Stimulated activated CD4-positive, alpha-beta T cell treated with anti-CD3 and anti-CD28 coated beads, Interleukin-12 subunit alpha, Interleukin-12 subunit beta, amount 100 ng/mL, for 48 hours (primary cell): ENCODE measurements at regions not wholly inside any gene's neighbourhood (a gene's known extent, or its start where the extent isn't known, plus 50 kb on each side); places are given as distances from the start of the nearest gene placed in this dataset.

Experiments used
- DNase-seq, 3 donors: peaks; one replicate each; pipeline ENCODE4 v3.0.0-alpha.2; 2020; ENCODE audit warnings: low read depth in 2 of 3, low spot score in 1 of 3

DNA sequence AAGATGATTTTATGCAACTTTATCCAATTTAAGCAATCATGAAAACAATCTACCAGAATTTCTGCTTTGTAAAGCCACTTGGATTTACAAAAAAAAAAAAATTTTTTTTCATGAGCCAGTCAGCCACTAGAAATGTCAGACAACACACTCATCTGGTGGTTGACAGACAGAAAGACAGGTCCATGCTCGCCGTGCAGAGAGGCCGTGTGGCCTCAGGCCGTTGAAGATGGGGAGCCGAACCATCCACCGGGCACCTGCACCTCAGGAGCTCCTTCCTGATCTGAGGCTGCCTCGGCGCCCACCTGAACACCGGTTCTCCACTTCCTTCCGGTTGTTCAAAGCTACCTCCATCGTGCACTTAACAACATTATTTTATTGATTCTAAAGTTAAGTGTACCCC lies 138.0 kb upstream of the IRX4 start:
- no peak for DNase-seq

DNA sequence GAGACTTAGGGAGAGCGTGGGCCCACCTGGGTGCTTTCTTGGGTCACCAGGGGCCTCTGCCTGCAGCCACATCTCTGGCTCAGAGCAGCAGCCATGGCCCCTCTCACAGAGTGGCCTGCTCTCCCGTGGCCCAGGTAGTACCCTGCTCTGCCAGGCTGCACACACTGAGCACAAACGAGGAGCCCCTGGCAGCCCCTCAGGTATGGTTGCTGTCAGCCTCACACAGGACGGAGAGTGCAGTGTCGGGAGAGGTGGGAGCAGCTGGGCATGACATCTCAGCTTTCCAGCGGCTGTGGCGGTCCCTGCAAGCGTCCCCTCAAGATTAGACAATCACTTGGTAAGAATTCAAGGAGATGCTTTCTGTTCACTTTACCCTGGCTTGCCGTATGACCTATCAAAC lies 137.0 kb upstream of the IRX4 start:
- DNase-seq = no peak

DNA sequence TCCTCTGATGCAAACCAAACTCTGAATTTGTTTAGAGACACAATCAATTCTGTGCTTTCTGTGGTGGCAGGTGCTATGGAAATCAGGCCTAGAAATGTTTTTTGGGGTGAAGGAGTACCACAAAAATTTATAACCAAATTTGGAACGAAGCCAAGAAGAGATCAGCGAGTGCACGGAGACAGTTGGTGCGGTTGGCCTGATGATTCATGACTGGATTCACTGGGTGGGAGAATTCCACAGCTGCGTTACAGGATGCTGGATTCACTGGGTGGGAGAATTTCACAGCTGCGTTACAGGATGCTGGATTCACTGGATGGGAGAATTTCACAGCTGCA lies 135.6 kb upstream of the IRX4 start:
- DNase-seq = no peak

DNA sequence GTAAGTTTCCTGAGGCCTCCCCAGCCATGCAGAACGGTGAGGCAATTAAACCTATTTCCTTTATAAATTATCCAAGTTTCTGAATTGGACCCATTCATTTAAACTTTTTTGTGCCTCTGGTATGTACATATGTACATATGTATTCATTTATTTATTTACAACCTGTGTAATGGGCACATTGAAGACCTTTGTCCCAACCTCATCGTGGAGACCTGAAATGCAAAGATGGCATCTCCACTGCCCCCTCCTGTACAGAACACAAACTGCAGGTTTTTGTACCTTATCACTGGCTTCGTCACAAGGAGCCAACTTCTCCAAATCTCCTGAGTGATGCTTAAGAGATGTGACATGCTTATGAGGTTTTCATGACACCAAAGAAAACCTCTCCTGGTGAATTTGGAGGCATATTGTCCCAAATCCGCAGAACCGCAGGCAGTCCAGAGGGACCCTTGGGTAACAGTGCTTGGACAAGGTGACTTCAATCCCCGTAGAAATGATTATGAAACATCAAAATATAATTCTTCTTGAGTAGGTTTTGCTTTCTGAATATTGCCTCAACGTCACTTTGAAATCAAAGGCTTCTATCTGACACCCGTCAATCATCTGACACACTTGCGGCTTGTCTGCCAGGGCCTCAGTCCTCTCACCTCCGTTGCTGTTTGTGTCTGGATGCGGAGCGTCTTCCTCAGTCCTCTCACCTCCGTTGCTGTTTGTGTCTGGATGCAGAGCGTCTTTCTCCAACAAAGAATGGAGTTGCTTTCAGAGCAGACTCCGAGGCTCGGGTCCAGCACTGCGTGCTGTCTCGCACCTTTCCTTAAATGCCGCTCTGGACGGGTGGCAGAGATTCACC lies 135.0 kb upstream of the IRX4 start:
- peak in 1 of 3 donors; percentile 26 for DNase-seq

DNA sequence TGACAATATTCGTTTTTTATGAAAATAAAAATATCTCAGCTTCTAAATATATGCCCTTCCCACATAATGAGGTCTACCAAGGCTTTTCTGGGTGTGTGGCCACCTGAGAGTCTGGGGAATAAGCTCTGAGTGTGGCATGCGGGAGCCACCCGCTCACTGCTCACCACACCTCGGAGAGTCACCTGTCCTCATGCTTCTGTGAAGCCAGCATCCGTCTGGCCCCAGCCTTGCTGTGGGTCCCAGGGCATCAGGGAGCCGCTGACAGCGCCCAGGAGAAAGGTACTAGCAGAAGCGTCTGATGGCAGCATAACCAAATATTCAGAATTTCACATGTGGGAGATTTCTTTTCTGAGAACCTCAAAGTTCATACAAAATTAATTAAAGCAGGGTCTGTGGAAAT lies 133.2 kb upstream of the IRX4 start:
- DNase-seq = no peak

DNA sequence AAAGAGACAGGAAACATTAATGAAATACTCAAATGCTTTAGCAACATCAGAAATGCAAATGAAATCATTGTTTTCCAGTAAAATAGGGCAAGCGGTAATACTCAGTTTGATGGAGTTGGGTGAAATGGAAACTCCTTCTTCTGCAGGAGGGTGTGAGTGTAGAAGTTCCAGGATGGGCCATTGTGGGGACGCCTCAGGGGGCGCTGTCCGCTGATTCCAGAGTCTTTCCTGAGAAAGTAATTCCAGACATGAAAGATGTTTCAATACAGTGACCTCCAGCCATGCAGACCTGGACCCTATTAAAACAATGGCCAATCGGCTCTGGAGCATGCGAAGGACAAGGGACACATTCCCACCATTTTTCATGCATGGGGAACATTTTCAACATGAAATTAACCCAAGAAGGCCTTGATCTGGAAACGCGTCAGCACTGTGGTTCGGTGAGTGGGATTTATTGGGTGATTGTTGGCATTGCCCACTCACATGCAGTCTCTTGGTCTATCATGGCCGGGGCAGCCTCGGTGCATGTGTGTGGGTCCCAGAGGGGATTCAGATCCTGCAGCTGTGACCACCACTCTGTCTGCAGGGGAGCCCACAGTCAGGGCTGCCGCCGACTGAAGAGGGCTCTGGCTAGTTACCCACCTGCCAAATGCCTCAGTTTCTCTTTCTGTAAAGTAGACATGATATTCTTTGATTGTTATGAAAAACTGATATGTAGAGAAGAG lies 132.6 kb upstream of the IRX4 start:
- DNase-seq = no peak

DNA sequence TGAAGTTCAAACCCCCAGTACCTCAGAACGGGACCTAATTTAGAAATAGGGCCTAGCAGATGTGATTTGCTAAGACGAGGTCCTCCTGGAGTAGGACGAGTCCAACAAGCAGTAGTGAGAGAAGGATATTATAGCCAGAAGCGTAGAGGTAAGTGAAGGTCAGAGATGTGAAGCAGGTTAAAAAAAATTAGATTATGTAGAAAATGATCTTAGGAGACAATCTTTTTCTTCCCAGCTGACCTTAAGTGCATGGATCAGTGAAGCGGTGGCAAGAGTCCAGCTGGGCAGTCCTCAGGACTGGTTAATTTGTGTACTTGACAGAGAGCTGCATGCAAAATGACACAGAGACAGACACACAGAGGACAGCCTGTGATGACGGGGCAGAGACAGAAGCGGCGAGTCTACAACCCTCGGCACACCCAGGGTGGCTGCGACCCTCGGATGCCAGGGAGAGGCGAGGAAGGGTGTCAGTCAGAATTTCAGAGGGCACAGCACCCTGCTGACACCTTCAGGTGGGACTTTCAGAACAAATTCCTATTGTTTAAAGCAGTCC lies 131.4 kb upstream of the IRX4 start:
- no peak for DNase-seq

DNA sequence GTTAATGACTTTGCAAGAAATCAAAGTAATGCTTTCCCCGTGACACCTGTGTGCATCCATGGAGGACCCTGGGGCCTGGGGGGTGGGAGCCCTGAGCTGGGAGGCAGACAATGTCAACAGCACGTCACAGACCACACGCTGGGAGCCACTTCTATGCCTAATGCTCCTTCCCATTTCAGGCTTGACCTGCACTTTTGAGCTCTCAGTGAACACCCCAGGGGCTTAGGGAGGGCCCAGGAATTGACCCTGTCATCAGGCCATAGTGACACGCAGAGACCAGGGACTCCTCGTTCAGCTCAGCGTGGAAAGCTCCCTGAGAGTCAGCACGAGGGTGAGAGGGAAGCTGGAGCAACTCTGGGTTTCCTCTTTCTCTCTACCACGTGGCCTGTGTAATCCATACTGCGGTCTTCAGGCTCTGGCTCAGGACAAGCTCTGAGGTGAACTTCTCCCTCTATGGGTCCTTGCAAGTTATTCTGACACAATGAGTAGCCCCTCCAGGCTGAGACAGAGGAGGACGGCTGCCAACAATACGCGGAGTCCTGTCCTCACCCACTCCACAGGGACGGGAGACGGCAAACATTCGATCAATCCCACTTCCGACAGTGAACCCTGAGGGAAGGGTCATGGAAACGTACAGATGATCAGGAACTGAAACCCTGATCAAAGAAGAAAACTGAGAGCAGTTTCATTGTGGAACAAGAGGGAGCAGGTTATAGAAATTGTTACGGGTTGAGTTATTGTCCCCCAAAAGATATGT lies 130.8 kb upstream of the IRX4 start:
- DNase-seq = no peak

DNA sequence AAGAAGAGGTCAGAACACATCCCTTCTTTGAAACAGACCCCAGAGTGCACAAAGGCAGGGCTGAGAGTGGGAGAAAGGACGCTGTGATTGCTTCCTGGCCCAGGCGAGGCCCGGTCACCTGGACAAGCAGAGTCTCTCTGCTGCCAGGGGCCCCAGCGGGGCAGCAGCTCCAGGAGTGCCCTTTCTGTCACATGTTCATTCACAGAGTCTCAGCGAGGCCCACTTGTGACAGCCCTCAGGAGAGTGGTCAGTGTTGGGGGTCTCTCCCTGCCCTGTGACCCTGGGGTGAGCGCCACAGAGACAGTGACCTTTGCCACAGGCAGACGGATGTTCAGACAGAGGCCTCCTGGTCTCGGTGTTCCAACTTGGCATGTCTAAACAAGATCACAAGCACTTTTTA lies 130.2 kb upstream of the IRX4 start:
- DNase-seq = no peak

DNA sequence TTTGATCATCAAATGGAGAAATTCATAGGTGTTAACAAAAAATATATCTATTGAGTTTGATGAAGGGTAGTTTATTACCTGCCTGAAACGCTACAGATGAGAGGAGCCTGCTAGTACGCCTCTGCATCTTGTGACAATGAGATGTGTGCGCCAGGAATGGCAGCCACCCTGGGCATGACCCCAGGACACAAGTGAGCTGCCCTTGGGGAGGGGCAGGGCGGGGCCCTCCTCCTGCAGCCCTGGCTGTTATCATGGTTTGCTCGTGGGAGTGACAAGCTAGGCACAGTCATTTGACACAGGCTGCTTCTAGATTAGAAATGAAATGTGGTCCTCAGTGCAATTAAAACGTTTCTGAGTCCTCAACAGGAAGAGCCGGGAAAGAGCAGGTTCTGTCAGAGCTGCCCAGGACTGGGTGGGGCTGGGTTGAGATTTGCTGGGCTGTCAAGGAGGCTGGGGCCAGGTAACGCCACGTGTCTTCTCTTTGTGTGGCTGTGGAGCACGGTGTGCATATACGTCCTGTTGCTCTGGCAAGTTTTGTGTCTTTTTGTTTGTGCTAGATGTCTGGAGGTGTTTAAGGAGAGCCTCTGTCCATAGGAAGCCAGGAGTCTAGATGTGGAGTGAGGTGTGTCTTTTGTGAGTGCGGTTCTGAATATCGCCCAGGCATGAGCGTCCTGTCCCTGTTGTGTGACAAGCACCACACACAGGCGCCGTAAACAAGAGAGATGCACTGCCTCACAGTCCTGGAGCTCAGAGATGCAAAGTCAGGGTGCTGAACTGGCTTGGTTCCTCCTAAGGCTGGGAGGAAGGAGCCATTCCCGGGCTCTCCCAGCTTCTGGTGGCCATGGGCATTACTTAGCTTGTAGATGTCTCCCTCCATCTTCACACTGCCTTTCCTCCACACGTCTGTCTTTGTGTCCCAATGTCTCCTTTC lies 129.0 kb upstream of the IRX4 start:
- DNase-seq = no peak

DNA sequence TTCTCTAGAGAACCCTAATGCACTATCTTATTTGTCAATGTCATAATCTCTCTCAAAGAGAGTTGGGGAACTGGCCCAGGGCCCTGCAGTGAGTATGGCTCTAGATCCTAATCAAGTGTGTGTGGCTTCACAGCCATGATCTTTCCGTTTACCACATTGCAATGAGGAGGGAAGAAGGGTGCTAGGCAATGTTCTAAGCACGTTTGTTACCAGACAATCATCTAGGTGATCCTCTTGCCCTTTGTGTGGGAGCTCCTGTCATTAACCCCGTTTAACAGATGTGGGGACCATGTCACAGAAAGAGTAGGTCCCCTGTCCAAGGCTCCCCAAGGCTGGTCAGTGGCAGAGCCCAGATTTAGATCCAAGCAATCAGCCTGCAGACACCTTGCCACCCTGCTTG lies 128.2 kb upstream of the IRX4 start:
- no peak for DNase-seq

DNA sequence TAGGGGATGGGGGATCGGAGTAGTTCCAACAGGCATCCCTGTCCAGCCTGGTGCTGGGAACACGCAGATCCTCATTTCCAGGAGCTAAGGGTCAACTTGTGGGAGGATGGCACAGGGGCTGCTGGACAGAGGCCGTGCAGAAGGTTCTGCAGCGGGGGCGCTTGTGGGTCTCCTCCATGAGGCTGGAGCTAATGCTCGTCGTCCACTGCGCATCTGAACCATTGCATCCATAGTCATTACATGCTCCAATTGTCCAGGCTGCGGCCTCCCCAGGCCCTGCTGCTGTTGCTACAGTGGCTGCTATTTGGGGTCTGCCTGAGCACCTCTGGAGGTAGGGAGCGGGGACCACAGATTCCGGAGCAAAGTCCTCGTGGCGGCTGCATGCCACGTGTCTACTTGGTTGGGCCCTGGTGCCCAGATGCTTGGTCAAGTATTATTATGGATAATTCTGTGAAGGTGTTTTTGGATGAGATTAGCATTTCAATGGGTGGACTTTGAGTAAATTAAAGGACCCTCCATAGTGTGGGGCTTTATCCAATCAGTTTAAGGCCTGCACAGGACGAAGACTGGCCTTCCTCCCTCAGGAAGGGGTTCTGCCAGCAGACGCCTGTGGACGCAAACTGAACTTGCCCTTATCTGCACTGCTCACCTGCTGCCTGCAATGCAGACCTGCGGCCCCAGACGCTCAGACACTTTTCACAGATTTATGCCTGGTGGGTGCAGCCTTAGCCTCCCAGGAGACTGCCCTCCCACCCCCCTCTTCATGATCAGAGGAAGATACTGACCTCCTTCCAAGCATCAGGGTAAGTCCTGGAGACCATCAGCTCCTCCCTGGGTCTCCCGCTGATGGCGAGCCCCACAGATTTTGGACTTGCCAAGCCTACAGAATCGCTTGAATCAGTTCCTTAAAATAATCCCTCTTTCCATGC lies 127.5 kb upstream of the IRX4 start:
- no peak for DNase-seq

DNA sequence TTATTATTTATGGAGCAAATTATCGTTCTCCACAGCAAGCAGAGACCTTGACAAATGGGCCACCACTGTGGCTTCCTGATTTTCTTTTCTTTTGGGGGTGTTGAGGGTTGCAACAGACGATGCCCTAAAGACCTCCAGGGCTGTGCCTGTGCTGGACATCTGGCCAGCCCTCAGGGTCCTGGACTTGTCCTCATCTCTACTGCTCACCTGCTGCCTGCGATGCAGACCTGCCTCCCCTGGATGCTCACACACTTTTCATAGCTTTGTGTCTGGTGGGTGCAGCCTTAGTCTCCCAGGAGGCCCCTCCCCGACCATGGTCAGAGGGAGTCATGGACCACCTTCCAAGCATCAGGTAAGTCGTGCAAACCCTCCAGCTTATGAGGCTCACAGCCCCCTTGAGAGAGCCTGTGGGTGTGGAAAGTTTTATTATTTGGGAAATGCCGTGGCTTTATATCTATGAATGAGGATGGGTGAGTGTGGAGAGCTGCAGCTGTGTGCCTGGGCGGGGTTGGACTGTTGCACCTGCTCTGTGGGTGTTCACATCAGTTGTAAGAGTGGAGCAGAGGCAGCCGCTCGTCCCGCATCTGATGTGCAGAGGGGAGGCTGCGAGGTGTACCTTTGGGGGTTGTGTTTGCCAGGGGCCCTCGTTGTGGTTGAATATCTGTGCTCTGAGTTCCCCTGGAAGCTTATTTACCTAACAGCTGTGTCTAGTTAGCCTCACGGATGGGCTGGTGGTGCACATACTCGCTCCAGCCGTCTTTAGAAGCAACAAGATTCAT lies 126.3 kb upstream of the IRX4 start:
- DNase-seq = no peak

DNA sequence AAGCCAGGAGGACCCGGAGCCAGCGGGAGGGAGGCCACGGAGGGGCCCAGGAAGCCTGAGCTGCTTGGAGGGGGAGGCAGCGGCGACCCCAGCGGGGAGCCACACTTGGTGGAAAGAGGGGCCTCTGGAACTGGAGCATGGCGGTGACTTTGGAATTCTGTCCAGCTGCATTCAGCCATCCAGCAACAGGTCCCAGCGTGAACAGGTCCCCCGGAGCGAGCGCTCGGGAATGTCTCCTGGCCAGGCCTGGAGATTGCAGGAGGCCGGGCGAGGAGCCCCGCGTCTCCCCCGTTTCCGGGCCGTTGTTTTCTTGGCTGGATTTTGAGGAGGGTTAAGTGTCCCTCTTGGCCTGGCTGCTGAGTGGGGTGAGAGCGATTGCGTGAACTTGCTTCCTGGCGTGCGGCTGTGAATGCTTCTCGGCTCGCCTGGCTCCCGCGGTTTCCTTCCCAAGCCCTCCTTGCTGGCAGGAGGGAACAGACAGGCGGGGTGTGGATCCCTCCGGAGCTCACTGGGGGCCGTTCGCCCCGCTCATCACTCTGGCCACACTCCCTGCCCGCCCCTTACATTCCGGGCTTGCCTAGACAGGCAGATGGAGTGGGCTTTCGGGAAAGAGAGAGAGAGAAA lies 125.3 kb upstream of the IRX4 start:
- DNase-seq = no peak

DNA sequence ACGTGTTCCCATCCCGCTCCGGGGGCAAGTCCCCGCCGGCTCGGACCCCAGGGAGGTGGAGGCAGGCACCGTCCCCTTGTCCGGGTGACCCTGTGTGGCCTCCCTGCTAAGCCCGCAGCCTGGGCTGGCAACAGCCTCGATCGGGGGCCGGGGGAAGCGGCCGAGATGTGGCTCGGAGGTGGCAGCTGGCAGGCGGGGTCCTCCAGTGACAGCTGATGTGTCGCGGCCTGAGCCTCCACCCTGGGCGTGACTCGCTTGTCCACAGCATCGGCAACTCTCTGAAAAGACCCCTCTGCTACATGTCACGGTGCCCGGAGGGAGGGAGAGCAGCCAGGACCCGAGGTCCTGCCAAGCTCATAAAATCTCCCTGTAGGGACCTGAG lies 124.8 kb upstream of the IRX4 start:
- no peak for DNase-seq

DNA sequence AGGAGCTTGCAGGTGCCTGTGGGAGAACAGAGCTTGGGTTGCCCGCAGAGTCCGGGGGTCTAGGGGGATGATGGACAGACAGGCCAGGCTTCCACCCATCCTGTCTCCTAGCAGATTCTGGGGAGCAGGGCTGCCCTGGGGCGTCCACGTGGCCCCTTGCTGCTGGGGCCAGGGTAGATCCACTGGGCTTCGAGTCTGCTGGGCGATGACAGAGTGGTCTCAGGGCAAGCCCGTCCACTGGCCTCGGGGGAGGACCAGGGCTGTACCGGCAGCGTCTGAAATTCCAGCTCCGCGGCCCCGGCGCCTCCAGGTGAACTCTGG lies 124.2 kb upstream of the IRX4 start:
- DNase-seq = no peak

DNA sequence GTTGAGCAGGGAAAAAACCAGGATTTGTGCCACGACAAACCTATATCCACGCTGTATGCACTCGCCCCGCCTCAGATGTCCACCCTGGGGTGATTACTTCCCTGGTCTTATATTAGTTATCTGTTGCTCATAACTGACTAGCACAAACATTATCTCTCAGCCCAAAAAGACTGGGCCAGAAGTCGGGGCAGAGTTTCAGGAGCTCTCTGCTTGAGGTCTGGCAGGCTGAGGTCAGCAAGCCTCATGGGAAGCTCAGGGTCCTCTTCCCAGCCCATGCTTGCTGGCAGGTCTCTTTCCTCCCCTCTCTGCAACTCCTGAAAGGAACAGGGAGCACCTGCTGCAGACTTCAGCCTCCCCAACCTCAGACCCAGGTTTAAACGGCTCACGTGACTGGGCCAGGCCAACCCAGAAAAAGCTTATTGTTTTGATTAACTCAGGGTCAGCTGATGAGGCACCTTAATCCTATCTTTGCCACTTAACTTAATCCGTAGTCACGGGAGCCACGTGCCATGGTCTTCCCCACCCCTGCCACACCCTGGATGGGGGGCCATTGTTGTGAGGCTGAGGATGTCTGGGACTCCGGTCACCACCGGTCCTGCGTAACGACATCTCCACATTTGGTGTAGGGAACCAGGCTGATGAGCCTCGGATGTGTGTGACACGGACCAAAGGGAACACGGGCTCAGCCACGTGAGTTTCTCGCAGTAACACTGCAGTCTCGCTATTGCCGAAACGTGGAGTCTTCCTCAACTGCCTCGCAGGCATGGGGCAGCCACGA lies 123.7 kb upstream of the IRX4 start:
- DNase-seq = no peak
